Body of pancreas (tissue), 4 donors: ENCODE measurements at regions not wholly inside any gene's neighbourhood (a gene's known extent, or its start where the extent isn't known, plus 50 kb on each side); places are given as distances from the start of the nearest gene placed in this dataset.

Source experiments
- POLR2A ChIP-seq, 3 donors: fragments of 450-650 bp; IDR thresholded peaks; one replicate each; pipeline ENCODE4 v1.6.1; 2016; ENCODE audit warnings: antibody characterized with exemption in 3 of 3, mild to moderate bottlenecking in 2 of 3
- TF ChIP-seq, protein P1 (sequence below), 7 experiments: fragments of 450-650 bp in 4 of 7; fragments of 200-600 bp in 3 of 7; sonication (generic) in 3 of 7; IDR thresholded peaks; one replicate each; pipeline ENCODE4 v1.5.1; 2016 to 2019; ENCODE audit warnings: antibody characterized with exemption in 7 of 7

DNA sequence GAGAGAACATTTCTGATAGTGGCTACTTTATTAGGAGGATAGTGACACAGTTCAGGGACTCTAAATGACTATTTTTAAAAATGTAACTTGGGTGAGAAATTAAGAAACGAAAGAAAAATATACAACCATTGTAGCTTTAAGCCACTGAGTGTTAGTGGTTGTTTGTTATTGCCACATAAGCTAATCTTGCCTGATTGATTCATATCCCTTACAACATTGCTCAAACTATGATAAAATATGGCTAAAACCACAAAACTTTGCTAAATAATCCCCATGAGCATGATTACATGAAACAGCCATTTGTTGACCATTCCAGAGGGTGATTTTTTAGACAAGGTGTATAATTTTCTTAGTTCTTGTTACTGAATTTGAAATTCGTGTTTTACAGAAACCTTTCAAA lies 343.4 kb downstream of the SLITRK5 start:
- TF ChIP-seq, protein P1, sequence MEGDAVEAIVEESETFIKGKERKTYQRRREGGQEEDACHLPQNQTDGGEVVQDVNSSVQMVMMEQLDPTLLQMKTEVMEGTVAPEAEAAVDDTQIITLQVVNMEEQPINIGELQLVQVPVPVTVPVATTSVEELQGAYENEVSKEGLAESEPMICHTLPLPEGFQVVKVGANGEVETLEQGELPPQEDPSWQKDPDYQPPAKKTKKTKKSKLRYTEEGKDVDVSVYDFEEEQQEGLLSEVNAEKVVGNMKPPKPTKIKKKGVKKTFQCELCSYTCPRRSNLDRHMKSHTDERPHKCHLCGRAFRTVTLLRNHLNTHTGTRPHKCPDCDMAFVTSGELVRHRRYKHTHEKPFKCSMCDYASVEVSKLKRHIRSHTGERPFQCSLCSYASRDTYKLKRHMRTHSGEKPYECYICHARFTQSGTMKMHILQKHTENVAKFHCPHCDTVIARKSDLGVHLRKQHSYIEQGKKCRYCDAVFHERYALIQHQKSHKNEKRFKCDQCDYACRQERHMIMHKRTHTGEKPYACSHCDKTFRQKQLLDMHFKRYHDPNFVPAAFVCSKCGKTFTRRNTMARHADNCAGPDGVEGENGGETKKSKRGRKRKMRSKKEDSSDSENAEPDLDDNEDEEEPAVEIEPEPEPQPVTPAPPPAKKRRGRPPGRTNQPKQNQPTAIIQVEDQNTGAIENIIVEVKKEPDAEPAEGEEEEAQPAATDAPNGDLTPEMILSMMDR (IDR thresholded peaks at IDR 0.05): no peak
- no peak for TF ChIP-seq POLR2A (IDR thresholded peaks at IDR 0.05)
